GM21526 (cell line): ENCODE measurements at regions not wholly inside any gene's neighbourhood (a gene's known extent, or its start where the extent isn't known, plus 50 kb on each side); places are given as distances from the start of the nearest gene placed in this dataset.
"Not testable (repeated sequence)": the region's sequence is repeated elsewhere in the genome, so short reads cannot be mapped to it uniquely, and the experiment has no call there.

Experiments used
- ATAC-seq: cut with Tn5 transposase; IDR thresholded peaks from one replicate; pipeline ENCODE4 v1.9.1; 2021; ENCODE audit warnings: moderate library complexity; ENCODE audit not compliant: unreplicated experiment, low FRiP score

DNA sequence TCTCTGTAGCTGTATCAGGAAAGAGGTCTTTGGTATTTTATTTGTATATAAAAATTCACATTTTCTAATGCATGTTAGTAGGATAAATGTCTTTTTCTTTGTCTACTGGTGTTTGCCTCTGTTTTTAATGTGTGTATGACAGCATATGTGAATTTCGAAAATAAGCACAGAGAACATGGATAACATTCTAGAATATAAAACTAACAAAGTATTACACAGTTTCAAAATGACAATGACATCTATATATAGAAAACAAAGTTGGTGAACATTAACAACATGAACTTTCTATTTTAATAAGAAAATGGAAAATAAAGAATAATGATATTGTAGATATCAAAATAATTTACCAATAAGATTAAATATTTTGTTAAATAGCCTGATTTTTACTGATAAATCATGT, 608.0 kb downstream of the COL12A1 start:
- peak; percentile 33 for ATAC-seq

DNA sequence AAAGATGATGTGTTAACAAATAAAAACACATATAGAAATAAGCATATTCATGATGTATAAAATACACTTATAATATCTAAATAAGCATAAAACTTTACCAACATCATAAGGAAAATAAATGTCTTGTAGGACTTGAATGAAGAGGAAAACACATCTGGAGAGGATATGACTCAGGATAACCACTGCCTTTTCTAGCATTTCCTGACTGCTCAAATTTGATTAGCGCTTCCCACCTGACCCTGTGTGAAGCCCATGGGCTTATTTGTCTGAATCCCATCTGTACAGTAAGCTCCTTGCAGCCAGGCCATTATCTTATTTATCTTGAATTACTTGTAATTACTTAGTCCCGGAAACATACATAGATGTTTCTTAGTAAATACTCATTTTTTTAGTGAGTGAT, 608.6 kb downstream of the COL12A1 start:
- no peak for ATAC-seq

DNA sequence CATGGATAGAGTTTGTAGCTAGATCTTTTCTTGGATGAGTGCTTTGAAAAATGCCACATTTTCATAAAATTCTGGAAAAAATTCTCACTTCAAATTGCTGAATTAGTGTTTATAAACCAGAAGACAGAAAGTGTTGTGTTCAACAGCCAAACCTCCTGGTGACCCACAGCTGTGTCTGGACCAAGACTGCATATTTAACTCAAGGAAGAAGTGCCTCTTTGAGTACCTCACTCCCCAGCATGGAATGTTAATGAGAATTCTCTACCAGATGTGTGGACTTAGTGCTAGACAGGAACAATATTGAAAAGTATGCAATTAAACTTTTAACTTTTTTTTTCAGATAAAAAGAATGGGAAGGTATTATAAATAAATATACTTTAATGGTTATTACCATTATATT, 609.3 kb downstream of the COL12A1 start:
- ATAC-seq: no peak

DNA sequence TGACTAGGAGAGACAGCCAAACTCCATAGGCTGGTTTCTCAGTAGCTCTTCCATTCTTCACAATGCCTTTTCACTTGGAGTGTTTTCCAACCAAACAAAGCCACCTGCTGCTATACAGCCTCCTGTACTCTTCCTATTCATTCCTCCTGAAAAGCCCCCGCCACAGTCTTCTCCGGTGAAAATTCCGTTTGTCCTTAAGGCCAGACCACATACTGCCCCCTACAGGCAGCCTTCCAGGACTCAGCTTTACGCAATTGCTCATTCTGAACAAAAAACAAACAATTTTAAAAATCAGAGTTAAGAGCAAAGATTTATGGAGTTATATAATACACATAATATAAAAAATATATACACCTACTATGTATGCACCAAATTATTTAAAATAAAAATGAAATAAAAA, 611.5 kb downstream of the COL12A1 start:
- ATAC-seq: not testable (repeated sequence)

- ATAC-seq: no peak
Measured at GRCh38 chr6:74588094-74588832, 617.6 kb downstream of the COL12A1 start.

DNA sequence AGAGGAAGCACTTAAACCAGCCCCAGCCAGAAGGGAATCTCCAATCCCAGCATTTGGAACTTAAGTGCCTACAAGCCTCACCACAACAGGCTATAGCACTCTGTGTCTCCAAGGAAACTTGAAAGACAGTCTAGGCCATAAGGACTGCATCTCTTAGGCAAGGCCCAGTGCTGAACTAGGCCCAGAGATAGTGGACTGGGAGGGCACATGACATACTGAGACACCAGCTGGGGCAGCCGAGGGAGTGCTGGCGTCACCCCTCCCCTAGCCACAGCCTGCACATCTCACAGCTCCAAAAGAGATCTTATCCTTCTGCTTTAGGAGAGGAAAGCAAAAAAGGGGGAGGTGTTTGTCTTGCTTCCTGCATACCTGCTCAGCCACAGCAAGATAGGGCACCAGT, 618.5 kb downstream of the COL12A1 start:
- no peak for ATAC-seq

DNA sequence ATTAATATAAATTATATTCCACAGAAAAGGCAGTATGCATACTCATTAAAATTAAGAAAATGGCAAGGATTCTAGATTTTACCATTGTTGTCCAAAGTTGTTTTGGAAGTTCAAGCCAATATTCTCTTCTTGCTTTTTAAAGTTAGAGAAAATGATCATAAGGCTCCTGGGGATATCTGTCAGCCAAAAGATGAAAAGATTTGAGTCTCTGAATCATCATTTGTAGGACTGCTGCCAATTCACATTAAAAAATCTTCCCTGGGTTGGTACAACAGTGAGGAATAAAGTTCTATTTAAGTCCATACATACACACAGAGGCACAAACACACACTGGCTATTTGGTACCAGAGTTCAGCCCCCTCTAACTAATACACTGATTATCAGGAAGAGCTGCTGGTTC, 620.1 kb downstream of the COL12A1 start:
- ATAC-seq: no peak

GRCh38 chr6:74581681-74582080, 624.2 kb downstream of the COL12A1 start:
- no peak for ATAC-seq

DNA sequence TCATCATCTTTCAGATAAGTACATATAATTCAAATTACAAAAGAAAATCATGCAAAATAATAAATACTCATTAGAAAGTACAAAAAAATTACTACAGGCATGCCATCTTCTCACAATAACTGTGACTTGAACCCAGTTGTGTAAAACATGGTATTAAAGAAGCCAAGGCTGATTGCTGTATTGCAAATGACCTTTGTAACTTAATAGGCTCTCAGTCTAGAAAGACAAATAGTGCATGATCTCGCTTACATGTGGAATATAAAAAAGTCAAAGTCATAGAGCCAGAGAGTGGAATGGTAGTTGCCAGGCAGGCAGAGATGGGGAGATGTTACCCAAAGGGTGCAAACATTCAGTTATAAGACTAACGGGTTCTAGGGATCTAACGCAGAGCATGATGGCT, 626.1 kb downstream of the COL12A1 start:
- ATAC-seq: no peak

GRCh38 chr6:74579047-74579446, 626.8 kb downstream of the COL12A1 start:
- ATAC-seq: no peak

GRCh38 chr6:74578339-74578738, 627.5 kb downstream of the COL12A1 start:
- no peak for ATAC-seq

DNA sequence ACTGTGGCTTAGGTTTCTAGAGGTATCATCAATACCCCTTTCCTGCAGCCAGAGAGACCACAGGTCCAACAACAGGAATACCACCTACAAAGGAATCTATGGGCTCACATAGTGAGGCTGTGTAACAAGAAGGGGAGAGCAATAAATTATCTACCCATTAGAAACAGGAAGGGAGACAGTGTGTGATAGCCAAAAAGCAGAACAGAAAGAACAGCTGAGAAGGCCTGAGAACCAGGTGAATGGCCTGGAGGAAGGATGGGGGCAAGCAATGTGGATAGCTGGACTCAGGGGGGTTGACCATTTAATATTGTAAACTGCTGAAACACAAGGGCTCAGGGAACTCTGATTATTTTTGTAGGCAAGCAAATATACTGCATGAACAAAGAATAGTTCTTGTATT, 628.2 kb downstream of the COL12A1 start:
- peak; percentile 91 for ATAC-seq

DNA sequence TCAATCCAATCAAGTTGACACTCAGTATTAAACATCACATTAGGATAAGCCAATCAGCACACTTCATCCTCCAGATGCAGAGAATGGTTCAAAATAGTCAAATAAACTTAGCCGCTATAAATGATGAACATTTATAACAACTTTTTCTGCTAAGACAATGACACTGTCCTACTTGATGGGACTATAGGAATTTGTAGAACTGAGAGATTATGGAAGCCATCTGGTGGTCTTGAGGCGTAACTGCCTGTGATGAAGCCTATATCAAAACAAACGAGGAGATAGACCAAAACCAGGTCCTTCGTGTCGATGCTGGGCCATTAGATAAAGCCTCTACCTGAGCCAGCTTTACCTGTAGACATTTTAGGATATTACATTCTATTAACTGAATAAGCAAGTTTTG, 631.1 kb downstream of the COL12A1 start:
- no peak for ATAC-seq

DNA sequence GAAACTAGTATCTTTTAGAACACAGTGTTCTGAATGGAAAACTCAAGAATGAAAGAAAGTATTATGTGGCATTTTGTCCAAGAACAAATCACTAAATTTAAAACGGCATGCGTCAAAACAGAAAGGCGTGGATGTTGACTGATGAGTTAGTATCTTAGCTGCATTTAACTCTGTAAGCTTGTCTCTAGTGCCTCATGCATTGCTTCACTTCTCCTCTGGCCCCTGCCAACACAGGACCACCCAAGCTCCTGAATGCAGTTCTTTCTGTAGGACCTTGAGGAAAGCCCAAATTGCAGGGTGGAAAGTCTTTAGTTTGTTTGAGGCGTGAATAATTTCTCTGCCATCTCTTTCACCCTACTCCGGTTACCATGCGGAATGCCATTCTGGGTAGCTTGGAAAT, 632.2 kb downstream of the COL12A1 start:
- ATAC-seq: no peak

DNA sequence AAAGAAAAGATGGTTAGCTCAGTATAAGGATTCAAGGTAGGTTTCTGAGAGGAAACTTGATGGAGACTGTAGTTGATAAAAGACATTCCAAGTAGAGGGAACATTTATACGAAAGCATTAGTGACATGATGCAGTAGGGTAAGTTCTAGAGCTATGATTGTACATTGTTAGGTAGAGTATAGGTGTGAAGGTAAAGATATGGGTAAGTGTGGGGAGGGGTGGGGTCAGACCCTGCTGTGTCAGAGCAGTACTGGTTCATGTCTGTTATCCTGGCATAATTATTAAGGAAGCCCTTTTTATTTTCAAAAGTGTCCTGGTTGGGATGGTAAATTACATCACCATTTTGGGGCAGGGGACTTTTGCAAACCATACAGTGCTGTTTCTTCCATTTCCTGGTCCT, 635.8 kb downstream of the COL12A1 start:
- no peak for ATAC-seq

DNA sequence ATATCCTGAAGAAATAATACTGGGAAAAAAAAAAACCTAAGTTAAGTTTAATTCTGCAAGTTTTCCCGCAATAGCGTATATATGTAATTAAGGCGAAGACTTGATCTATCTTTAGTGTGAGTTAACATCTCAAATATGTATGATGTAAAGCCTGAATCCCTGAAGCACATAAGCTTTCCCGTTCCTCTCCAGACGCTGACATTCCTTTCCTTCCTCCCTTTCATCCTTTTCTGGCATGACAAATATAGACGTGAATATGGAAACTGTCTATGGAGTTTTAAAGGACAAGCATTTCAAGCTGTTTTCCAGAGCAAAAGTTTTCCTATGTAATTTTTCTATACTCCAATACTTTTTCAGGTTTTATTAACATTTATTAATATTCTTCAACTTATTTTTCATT, 637.0 kb downstream of the COL12A1 start:
- no peak for ATAC-seq

DNA sequence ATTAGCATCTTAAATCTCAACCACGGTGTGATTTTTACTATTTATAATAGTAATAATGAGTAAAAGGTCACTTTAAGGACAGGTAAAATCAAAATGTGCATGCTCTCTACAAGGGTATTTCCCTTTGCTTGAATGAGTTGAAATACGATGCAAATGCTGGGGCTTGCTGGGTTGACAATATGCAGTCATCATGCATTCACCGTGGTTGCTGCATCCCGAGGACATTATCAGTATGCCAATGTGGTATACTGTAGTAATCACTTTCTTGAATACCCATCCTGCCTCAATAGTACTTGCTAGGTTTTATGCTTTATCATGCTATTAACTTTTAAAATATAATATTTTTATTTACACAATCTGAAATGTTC, 637.9 kb downstream of the COL12A1 start:
- not testable (repeated sequence) for ATAC-seq

GRCh38 chr6:74567281-74567922, 638.5 kb downstream of the COL12A1 start:
- ATAC-seq: no peak

- ATAC-seq: no peak
Measured at GRCh38 chr6:74557236-74557635, 648.6 kb downstream of the COL12A1 start.

- no peak for ATAC-seq
Measured at GRCh38 chr6:74554041-74554440, 651.8 kb downstream of the COL12A1 start.

DNA sequence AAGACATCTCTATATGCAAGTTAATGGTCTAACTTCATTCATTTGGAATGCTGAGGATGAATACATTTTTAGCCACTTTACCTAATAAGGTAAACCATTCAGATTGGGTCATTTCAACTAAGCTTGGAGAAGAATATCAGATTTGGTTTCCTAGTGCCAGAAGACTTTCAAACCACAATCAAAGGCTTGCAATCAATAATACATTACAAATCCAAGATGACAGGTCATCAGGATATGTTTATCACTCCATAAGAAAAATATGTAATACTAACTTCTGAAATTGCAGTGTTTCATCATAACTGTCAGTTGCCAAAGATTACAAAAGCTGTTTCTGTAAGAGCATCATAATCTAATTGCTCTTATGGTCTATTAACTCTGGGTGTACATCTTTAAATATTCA, 654.0 kb downstream of the COL12A1 start:
- no peak for ATAC-seq

DNA sequence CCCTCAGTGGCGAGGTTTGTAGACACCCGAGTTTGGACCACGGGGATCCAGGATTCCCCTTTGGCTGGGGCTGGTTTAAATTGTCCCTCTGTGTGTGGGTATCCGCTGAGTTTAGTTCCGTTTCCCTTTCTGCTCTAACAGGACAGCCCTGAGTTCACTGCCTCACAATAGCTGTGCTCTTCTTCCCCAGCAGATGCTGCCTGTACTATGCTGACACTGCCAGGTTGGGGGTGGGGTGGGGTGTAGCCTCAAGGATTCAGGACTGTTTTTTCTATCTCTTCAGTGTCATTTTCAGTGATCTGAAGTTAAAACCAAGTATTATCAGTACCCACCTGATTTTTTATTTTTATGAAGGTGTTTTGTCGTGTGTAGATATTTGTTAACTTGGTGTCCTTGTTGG, 655.0 kb downstream of the COL12A1 start:
- no peak for ATAC-seq
